ENCODE measurements at regions not wholly inside any gene's neighbourhood (a gene's known extent, or its start where the extent isn't known, plus 50 kb on each side); places are given as distances from the start of the nearest gene placed in this dataset.
"Not testable (repeated sequence)": the region's sequence is repeated elsewhere in the genome, so short reads cannot be mapped to it uniquely, and the experiment has no call there.

- Histone ChIP-seq H3K9me3 (no peaks in the 10 kb centered on the region), H3K27me3 (no peaks in the 10 kb centered on the region), H3K4me1 (no peaks in the 10 kb centered on the region), H3K27ac (no peak overlapping the region), H3K4me3 (no peak overlapping the region), H3K36me3 (no peaks in the 10 kb centered on the region)
- no peak for DNase-seq
- no peak for TF ChIP-seq POLR2A (IDR thresholded peaks at IDR 0.05)
- TF ChIP-seq CTCF (IDR thresholded peaks at IDR 0.05), result no peak
Measured at GRCh38 chr15:89018207-89018606, 70.0 kb upstream of the ABHD2 start.

GRCh38 chr15:89019436-89019835, 68.8 kb upstream of the ABHD2 start:
- Histone ChIP-seq H3K27ac (no peak overlapping the region), H3K4me3 (no peak overlapping the region), H3K4me1 (no peaks in the 10 kb centered on the region), H3K27me3 (no peaks in the 10 kb centered on the region), H3K36me3 (no peaks in the 10 kb centered on the region), H3K9me3 (no peaks in the 10 kb centered on the region)
- DNase-seq, result no peak
- no peak for TF ChIP-seq CTCF (IDR thresholded peaks at IDR 0.05)
- no peak for TF ChIP-seq POLR2A (IDR thresholded peaks at IDR 0.05)

- Histone ChIP-seq H3K4me3 (no peak overlapping the region), H3K27me3 (no peaks in the 10 kb centered on the region), H3K9me3 (no peaks in the 10 kb centered on the region), H3K4me1 (no peaks in the 10 kb centered on the region), H3K27ac (no peak overlapping the region), H3K36me3 (no peaks in the 10 kb centered on the region)
- no peak for DNase-seq
- TF ChIP-seq CTCF (IDR thresholded peaks at IDR 0.05), result no peak
- no peak for TF ChIP-seq POLR2A (IDR thresholded peaks at IDR 0.05)
Measured at GRCh38 chr15:89021224-89021623, 67.0 kb upstream of the ABHD2 start.

- DNase-seq, H3K9me3 ChIP-seq, H3K27ac ChIP-seq, H3K36me3 ChIP-seq, H3K4me1 ChIP-seq, H3K4me3 ChIP-seq, H3K27me3 ChIP-seq: not testable (repeated sequence)
Measured at GRCh38 chr15:89021886-89022285, 66.4 kb upstream of the ABHD2 start.

- TF ChIP-seq CTCF (IDR thresholded peaks at IDR 0.05) (no peak), POLR2A (IDR thresholded peaks at IDR 0.05) (no peak)
- Histone ChIP-seq H3K9me3 (no peaks in the 10 kb centered on the region), H3K4me3 (no peak overlapping the region), H3K27me3 (no peaks in the 10 kb centered on the region), H3K36me3 (no peaks in the 10 kb centered on the region), H3K27ac (no peak overlapping the region), H3K4me1 (no peaks in the 10 kb centered on the region)
- no peak for DNase-seq
Measured at GRCh38 chr15:89023311-89023961, 64.8 kb upstream of the ABHD2 start.

- Histone ChIP-seq H3K36me3 (no peaks in the 10 kb centered on the region), H3K4me1 (no peaks in the 10 kb centered on the region), H3K4me3 (no peak overlapping the region), H3K9me3 (no peaks in the 10 kb centered on the region), H3K27me3 (no peaks in the 10 kb centered on the region), H3K27ac (no peak overlapping the region)
- TF ChIP-seq POLR2A (IDR thresholded peaks at IDR 0.05) (no peak), CTCF (IDR thresholded peaks at IDR 0.05) (no peak)
- no peak for DNase-seq
Measured at GRCh38 chr15:89024418-89024817, 63.8 kb upstream of the ABHD2 start.

Data from Peyer's patch (tissue), 4 donors.